ENCODE measurements at regions not wholly inside any gene's neighbourhood (a gene's known extent, or its start where the extent isn't known, plus 50 kb on each side); places are given as distances from the start of the nearest gene placed in this dataset.

- DNase-seq = no peak
Measured at GRCh38 chr12:58541300-58541690, 379.0 kb downstream of the LRIG3 start.

GRCh38 chr12:58544281-58544680 is 376.0 kb downstream of the LRIG3 start:
- no peak for DNase-seq

- DNase-seq = no peak
Measured at GRCh38 chr12:58547217-58547616, 373.1 kb downstream of the LRIG3 start.

GRCh38 chr12:58548801-58549200 is 371.5 kb downstream of the LRIG3 start:
- no peak for DNase-seq

GRCh38 chr12:58554522-58555157 is 365.7 kb downstream of the LRIG3 start:
- DNase-seq = no peak

DNA sequence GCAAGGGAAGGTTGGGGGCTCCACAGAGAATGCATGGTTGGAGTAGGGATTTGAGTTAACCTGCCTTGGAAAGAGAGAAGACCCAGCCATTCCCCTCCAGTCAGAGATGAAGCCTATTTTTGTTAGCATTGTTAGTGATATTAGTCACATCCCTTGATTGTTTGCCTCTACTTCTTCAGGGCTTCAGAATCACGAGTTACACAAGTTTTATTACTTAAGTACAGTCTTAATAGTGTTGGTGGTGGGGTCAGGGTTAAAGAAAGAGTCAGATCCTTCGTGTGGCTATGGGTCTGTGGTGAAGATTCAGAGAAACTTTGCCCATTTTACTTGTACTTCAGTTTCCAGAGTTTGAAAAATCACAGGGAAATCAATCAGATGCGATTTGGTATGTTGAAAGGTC is 363.1 kb downstream of the LRIG3 start:
- DNase-seq = no peak

DNA sequence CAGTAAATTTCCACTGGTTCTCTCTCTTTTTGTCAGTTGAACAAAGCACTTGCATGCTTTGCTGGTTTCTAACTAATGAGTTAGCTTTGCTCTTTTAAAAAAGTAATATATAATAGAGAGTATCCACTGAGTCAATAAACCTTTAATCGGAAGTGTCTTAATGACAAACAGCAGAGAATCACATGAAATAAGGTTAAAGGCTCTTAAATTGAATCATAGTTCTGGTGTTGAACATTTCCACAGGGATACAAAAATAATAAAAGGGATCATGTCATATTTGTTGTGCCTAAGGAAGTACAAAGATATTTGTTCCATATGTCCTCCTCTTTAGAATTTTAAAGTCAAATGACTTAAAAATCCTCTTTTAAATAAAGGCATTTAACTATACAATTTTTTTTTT is 362.6 kb downstream of the LRIG3 start:
- DNase-seq = no peak

DNA sequence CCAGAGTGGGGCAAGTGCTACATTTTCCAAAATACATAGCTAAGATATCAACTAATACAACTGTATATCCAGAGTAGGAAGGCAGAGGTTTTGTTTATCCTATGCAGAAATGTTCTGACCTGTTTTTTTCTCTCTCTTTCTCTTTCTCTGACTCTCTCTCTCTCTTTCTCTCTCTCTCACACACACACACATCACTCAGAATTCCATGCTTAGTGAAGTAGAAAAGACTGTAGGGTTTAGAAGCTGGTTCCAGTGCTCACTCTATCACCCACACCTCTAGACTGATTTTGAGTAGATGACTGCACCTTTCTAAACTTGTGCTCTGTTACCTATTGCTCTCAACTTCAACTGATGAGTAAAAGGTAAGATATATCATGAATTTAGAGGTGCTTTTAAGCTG is 356.7 kb downstream of the LRIG3 start:
- no peak for DNase-seq

DNA sequence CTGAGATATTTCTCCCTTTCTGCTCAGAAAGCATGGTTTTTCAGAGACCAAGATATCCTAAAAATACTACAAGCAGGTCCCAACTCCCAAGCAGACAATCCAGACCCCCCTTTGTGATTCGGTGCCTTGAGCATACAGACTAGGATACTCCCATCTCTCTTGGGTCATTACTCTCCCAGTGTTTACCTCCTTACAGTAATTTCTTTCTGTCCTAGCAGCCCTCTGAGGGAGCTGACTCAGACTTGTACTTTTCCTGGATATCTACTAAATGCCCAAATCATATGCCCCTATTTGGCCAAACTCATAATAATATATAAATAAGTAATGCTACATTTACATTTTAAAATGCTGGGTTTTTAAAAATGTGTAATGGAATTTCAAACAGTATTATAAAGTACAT is 355.6 kb downstream of the LRIG3 start:
- no peak for DNase-seq

DNA sequence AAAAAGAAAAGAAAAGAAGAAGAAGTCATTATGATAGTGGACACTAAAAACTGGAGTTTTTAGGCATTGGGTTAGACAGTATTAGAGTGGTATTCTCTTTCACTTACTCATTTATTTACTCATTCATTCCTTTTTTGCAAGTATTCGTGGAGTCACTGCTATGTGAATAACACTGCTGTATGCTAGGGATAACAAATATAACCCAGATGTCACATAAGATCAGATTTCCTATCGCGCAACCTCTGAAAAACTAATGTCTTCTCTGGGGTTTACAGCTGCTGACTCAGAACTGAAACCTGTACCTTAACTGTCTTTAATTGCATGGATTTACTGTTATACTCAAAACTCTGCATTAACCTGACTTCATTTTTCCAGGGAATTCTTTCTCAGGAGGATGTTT is 353.7 kb downstream of the LRIG3 start:
- no peak for DNase-seq

DNA sequence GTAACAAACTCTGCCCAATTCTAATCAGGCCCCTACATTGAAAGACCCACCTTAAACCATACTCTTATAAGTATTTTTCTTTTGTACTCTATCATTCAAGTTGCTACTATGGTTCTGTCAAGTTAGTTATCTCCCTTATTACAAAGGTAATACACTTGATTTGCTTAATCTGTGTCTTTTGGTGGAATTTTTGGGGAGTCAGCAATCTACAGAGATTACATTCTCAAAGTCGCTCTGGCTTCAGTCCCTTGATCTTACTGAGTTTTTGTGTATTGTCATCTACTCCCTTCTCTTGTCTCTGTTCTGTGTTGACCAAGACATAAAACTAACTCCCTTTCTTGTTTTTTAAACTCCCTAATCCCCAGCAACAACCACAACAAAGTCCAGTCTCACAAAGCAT is 353.1 kb downstream of the LRIG3 start:
- DNase-seq = no peak

- no peak for DNase-seq
Measured at GRCh38 chr12:58570411-58570810, 349.9 kb downstream of the LRIG3 start.

GRCh38 chr12:58575256-58575655 is 345.0 kb downstream of the LRIG3 start:
- no peak for DNase-seq

DNA sequence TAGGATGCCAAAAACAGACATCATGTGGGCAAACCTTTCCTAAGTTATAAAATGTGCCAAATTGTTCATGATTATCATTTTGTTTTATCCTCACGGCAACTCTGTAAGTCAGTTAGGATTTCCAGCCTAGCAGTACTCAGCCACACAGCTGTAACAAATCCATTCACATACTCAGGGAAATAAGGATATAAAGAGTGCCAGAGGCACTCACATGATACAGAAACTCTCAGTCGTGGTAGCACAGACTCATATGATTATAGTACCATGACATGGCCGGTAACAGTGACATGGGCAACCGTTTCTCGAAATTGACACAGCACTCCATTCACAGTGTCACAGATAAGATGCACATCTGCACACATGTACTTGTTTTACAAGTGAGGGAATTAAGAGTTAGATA is 344.2 kb downstream of the LRIG3 start:
- no peak for DNase-seq

DNA sequence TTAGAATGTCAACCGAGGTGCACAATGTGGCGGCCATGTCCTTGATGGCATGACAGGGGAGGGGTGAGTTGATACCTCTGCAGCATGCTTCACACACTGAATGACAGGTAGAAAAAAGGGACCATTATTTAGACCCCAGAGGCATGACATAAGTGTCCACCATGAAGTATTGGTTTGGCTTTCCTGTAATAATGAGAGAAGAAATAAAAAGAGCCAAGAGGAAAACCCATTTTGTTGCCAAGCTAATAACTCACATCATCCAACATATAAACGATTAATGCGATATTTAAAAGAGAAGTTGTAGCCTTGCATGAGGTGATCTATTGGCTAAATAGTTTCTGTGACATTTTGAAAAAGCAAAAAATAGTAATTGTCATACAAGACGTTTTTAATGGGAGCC is 343.4 kb downstream of the LRIG3 start:
- no peak for DNase-seq

DNA sequence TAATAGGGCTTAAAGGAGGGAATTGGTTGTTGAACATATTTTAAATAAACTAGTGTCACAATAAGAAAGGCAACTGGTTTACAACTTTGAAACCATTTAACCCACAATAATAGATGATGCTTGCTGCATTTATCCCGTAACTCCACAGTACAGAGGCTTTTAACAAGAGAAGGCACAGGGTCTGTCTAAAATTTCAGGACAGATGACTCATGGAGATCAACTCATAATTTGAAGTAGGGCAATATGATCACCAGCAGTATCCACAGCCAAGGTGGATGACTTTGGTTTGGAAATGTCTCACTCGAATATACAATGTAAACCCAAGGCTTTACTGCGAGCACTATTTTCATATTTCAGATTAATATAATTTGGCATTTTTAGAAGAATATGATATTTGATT is 340.2 kb downstream of the LRIG3 start:
- no peak for DNase-seq

GRCh38 chr12:58583529-58583928 is 336.8 kb downstream of the LRIG3 start:
- no peak for DNase-seq

GRCh38 chr12:58583940-58584339 is 336.4 kb downstream of the LRIG3 start:
- no peak for DNase-seq

DNA sequence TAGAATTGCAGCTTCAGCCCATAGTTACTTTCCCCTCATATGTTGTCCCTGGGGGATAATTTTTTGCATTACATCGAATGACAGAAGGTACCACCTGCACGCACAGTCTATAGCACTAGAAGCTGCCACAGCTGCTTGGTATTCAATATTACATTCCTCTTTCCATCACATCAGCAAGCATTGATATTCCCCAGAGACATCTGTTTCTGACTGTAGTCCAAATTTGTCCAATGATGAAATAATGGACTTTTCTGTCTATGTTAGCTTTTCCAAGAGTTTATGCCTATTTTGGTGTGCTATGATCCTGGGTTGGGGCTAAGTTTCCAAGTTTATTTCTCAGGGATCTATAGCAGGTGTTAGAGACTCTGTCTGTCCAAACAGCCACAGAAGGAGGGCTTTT is 335.4 kb downstream of the LRIG3 start:
- no peak for DNase-seq

DNA sequence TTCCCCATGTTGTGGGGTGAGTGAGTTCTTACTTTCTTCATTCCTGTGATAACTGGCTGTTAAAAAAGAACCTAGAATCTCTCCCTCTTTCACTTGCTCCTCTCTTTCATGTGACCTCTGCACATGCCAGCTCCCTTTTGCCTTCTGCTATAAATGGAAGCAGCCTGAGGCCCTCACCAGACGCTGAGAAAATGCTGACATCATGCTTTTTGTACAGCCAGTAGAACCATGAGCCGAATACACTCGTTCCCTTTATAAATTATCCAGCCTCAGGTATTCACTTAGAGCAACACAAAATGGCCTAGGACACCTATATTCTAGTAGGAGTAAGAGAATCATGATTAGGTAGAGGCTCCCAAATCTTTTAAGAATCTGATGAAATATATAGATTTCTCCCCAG is 333.5 kb downstream of the LRIG3 start:
- DNase-seq = no peak

DNA sequence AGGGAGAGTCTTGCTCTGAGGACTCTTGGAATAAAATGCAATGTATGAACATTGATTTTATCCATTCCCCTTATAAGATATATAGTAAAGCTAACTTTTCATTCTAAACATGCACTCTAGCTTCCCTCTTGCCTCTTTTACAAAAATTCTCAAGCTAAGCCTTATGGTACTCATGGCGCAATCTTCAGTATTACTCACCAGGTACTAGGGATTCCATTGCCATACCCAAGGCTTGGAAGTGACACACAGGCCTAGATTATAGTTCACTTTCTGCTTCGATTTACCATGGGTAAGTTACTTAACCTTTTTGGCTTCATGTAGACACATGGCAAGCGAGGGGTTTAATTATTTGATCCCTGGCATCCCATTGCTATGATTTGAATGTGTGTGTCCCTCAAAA is 331.5 kb downstream of the LRIG3 start:
- DNase-seq = no peak

- DNase-seq = no peak
Measured at GRCh38 chr12:58592475-58593207, 327.7 kb downstream of the LRIG3 start.

DNA sequence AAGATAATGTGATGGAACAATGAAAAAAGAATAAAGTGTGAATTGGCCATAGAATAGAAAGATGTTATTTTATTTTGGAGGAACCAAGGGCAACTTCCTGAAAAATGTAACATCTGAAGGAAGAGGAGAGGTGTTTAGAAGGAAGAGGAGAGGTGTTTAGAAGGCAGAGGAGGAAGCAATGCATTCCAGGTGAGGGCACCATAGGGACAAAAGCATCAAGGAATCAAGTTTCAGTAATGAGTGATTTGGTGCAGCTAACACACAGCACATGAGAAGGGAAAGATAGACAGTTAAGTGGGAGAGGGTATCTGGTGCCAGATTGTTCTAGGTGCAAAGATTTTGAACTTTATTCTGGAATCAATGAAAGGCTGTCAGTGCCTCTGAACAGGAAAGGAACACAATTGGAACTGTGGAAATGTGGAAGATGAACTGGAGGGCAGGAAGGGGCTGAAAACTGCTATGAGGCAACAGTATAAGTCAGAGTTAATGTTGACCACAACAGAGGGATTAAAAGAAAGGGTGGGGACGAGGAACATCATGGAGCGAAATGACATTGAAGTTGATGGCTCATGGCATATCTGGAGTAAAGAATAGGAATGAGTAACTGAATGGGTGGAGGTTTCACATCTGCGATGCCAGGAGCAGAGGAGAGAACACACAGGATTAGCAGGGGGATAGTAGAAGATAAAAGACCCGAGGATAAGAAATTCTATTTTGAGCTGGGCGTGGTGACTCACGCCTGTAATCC is 326.6 kb downstream of the LRIG3 start:
- DNase-seq = no peak

GRCh38 chr12:58596381-58596780 is 323.9 kb downstream of the LRIG3 start:
- DNase-seq = no peak
